ENCODE measurements at regions not wholly inside any gene's neighbourhood (a gene's known extent, or its start where the extent isn't known, plus 50 kb on each side); places are given as distances from the start of the nearest gene placed in this dataset.

- TF ChIP-seq CTCF (IDR thresholded peaks at IDR 0.05), result no peak
- TF ChIP-seq POLR2A (IDR thresholded peaks at IDR 0.05), result no peak
Observed at GRCh38 chr9:120177121-120177520, 402.8 kb downstream of the CDK5RAP2 start.

Data from uterus (tissue), 2 donors.